NT2/D1 (cell line): ENCODE measurements at regions not wholly inside any gene's neighbourhood (a gene's known extent, or its start where the extent isn't known, plus 50 kb on each side); places are given as distances from the start of the nearest gene placed in this dataset.

Experiments
- DNase-seq: peaks from one replicate; pipeline ENCODE4 v3.0.0-alpha.2; 2011; ENCODE audit warnings: low read depth, low spot score
- H3K27me3 ChIP-seq: 2 replicates; pipeline ENCODE4 v1.6.0; 2011; ENCODE audit warnings: mild to moderate bottlenecking; ENCODE audit not compliant: insufficient read length, insufficient read depth
- H3K36me3 ChIP-seq: 2 replicates; pipeline ENCODE4 v1.6.1; 2011; ENCODE audit warnings: mild to moderate bottlenecking, low read length, mixed read lengths; ENCODE audit not compliant: insufficient read depth, insufficient read length
- H3K4me1 ChIP-seq: 2 replicates; pipeline ENCODE4 v1.5.1; 2011; ENCODE audit not compliant: insufficient read depth, insufficient read length
- H3K4me3 ChIP-seq: 2 replicates; pipeline ENCODE4 v1.5.1; 2011; ENCODE audit warnings: low read depth; ENCODE audit not compliant: insufficient read length
- H3K9ac ChIP-seq: 2 replicates; pipeline ENCODE4 v1.6.0; 2011; ENCODE audit warnings: low read depth; ENCODE audit not compliant: insufficient read length
- H3K9me3 ChIP-seq: 2 replicates; pipeline ENCODE4 v1.5.1; 2011; ENCODE audit warnings: mild to moderate bottlenecking, low read length; ENCODE audit not compliant: insufficient read depth
- SUZ12 ChIP-seq: IDR thresholded peaks from 2 replicates; pipeline ENCODE4 v1.6.1; 2011; ENCODE audit not compliant: insufficient read length, insufficient read depth; ENCODE audit errors: extremely low read depth
- YY1 ChIP-seq: IDR thresholded peaks from 2 replicates; pipeline ENCODE4 v1.6.1; 2011; ENCODE audit not compliant: insufficient read length, insufficient read depth
- ZNF274 ChIP-seq: IDR thresholded peaks from 2 replicates; pipeline ENCODE4 v1.6.1; 2011; ENCODE audit warnings: mild to moderate bottlenecking, low read depth, low read length

GRCh38 chr3:148186881-148187280, 510.8 kb upstream of the AGTR1 start:
- Histone ChIP-seq H3K27me3 (no peaks in the 10 kb centered on the region), H3K9ac (no peak overlapping the region), H3K36me3 (no peaks in the 10 kb centered on the region), H3K4me1 (no peaks in the 10 kb centered on the region), H3K4me3 (no peak overlapping the region), H3K9me3 (no peaks in the 10 kb centered on the region)
- no peak for DNase-seq
- TF ChIP-seq ZNF274 (no peak), YY1 (no peak), SUZ12 (no peak)

DNA sequence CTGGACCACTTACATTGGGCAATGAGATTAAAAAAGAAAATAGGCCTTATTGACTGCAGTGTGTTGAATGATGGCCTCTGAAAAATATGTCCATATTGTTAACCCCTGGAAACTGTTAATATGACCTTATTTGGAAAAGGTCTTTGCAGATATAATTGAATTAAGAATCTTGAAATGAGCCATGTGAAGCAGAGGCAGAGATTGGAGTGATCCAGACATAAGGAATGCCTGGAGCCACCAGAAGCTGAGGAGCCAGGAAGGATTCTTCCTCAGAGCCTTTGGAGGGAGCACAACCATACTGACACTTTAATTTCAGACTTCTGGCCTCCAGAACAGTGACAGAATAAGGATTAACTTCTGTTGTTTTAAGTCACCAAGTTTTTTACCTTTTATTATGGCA, 510.4 kb upstream of the AGTR1 start:
- no peaks in the 10 kb centered on the region for H3K27me3 ChIP-seq
- no peak overlapping the region for H3K9ac ChIP-seq
- H3K9me3 ChIP-seq, result no peaks in the 10 kb centered on the region
- no peaks in the 10 kb centered on the region for H3K4me1 ChIP-seq
- TF ChIP-seq SUZ12, result no peak
- no peak for TF ChIP-seq YY1
- no peak for TF ChIP-seq ZNF274
- H3K4me3 ChIP-seq, result no peak overlapping the region
- no peak for DNase-seq
- H3K36me3 ChIP-seq, result no peaks in the 10 kb centered on the region

GRCh38 chr3:148190441-148190990, 507.2 kb upstream of the AGTR1 start:
- H3K4me1 ChIP-seq, result no peaks in the 10 kb centered on the region
- no peaks in the 10 kb centered on the region for H3K9me3 ChIP-seq
- no peaks in the 10 kb centered on the region for H3K27me3 ChIP-seq
- no peak overlapping the region for H3K9ac ChIP-seq
- no peaks in the 10 kb centered on the region for H3K36me3 ChIP-seq
- no peak for TF ChIP-seq SUZ12
- TF ChIP-seq ZNF274, result no peak
- no peak for TF ChIP-seq YY1
- H3K4me3 ChIP-seq, result no peak overlapping the region
- DNase-seq, result no peak

GRCh38 chr3:148191966-148192365, 505.7 kb upstream of the AGTR1 start:
- no peak for DNase-seq
- no peak overlapping the region for H3K9ac ChIP-seq
- TF ChIP-seq SUZ12 (no peak), YY1 (no peak), ZNF274 (no peak)
- H3K4me3 ChIP-seq, result no peak overlapping the region
- H3K9me3 ChIP-seq, result no peaks in the 10 kb centered on the region
- H3K36me3 ChIP-seq, result no peaks in the 10 kb centered on the region
- no peaks in the 10 kb centered on the region for H3K4me1 ChIP-seq
- H3K27me3 ChIP-seq, result no peaks in the 10 kb centered on the region

DNA sequence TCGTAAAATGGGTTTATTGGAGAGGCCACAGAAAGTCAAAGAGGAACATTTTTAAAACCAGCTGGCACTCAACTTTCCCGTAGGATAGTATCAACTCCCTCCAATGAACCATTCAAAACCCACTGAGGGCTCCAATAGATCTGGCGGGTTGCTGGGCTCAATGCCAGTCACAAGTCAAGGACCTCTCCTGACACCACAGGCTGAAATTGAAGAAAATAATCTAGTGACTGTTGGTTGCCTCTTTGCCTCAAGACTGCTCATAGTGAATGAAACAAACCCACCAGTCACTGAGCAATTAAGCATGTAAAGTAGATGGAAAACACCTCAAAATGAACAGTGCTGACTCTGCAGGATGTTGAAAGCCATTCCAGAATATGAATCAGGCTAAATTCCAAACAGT, 500.6 kb upstream of the AGTR1 start:
- H3K27me3 ChIP-seq, result no peaks in the 10 kb centered on the region
- DNase-seq, result no peak
- H3K9me3 ChIP-seq, result no peaks in the 10 kb centered on the region
- no peak overlapping the region for H3K9ac ChIP-seq
- TF ChIP-seq ZNF274 (no peak), YY1 (no peak), SUZ12 (no peak)
- H3K4me1 ChIP-seq, result no peaks in the 10 kb centered on the region
- no peak overlapping the region for H3K4me3 ChIP-seq
- no peaks in the 10 kb centered on the region for H3K36me3 ChIP-seq

DNA sequence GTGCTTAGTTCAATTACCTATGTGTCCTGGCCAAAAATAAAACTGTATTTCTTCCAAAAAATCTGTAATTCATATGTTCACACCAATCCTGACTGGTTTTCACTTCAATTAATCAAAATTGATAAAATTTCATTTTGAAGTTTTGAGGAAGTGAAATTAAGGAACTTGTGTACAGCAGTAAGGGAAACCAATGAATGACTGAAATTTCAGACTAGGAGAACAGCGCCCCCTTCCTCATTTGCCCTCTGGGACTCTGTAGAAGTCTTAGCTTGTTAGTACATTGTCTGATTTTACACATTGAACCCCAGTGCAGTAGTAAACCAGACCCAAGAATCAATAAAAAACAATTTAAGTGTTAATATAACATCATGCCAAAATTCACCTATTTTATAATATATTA, 495.3 kb upstream of the AGTR1 start:
- no peaks in the 10 kb centered on the region for H3K36me3 ChIP-seq
- peak; percentile 13 for DNase-seq
- no peaks in the 10 kb centered on the region for H3K4me1 ChIP-seq

DNA sequence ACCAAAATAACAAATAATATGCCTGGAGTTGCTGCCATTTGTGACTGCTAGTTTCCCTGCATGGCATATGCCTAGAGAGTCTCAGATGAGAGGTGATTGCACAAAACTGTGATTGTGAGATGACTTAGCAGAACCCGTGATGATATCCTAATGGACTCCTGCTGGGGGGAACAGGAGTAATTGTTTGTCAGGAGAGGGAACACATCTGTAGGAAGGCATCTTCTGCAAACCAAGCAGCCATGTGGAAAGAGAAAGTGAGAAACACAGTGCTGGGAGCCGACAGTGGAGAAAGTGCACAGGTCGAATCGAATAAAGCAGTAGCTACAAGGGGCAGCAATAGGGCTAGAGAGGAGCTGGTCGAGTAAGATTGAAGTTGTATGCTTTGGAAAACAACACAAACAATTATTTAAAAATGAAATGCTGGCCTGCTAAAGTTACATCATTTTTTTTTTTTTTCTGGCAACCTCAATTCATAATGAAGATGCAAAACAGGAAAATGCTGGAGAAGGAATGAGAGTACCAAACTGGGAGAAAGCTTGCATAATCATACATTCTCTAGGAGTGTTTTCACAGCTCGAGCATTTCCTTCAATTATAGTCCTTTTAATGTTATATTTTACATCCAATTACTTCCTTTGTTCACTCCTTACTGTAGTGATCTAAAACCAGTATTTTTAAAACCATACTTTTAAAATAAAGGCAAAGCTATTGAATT, 494.2 kb upstream of the AGTR1 start:
- Histone ChIP-seq H3K36me3 (no peaks in the 10 kb centered on the region), H3K27me3 (no peaks in the 10 kb centered on the region), H3K9me3 (no peaks in the 10 kb centered on the region), H3K4me1 (no peaks in the 10 kb centered on the region), H3K4me3 (no peak overlapping the region), H3K9ac (no peak overlapping the region)
- DNase-seq, result no peak
- TF ChIP-seq SUZ12 (no peak), ZNF274 (no peak), YY1 (no peak)

More for the DNA sequence above, 495.3 kb upstream of the AGTR1 start:
- H3K9me3 ChIP-seq, result no peaks in the 10 kb centered on the region
- no peaks in the 10 kb centered on the region for H3K27me3 ChIP-seq
- H3K9ac ChIP-seq, result no peak overlapping the region
- TF ChIP-seq SUZ12, result no peak
- no peak for TF ChIP-seq ZNF274
- TF ChIP-seq YY1, result no peak
- H3K4me3 ChIP-seq, result no peak overlapping the region
